HepG2 (cell line): ENCODE measurements at regions not wholly inside any gene's neighbourhood (a gene's known extent, or its start where the extent isn't known, plus 50 kb on each side); places are given as distances from the start of the nearest gene placed in this dataset.

Experiments
- ATAC-seq: fragments of 200-7000 bp; cut with Tn5 transposase; 3 replicates; pipeline ENCODE4 v1.9.1; 2020; ENCODE audit warnings: mild to moderate bottlenecking, moderate library complexity
- BruUV-seq: library from RNA; stranded (reverse); fragments of 400-500 nt; replicated peaks from 2 replicates; lab custom pipeline; 2021; lab: Mats Ljungman, UMichigan
- CTCF ChIA-PET: fragments of 300-600 bp; formaldehyde crosslinking; extraction: SDS; loops from one replicate; lab custom pipeline; 2021; ENCODE audit warnings: low total read pairs, inconsistent platforms, low intra/inter-chr PET ratio; lab: Yijun Ruan, JAX
- POLR2A ChIA-PET: fragments of 350-600 bp; sonication (Branson Sonifier 250); formaldehyde crosslinking; loops from one replicate; lab custom pipeline; 2020; ENCODE audit warnings: antibody characterized with exemption, inconsistent platforms; lab: Yijun Ruan, JAX
- DNase-seq: peaks from one replicate; pipeline ENCODE4 v3.0.0-alpha.2; 2015; ENCODE audit warnings: low spot score
- FAIRE-seq: peaks from 3 replicates; lab custom pipeline; 2011; peaks lifted over from hg19 to GRCh38; lab: Jason Lieb, UNC
- H2AFZ ChIP-seq: one replicate; pipeline ENCODE4 v1.6.1; 2011; ENCODE audit warnings: low read length, inconsistent platforms
- H3K27ac ChIP-seq: fragments of 300-600 bp; 3 replicates; pipeline ENCODE4 v1.8.0; 2011; ENCODE audit warnings: mixed run types, mild to moderate bottlenecking, mixed read lengths, low read length, inconsistent platforms; ENCODE audit not compliant: insufficient read depth; ENCODE audit errors: extremely low read length
- H3K27me3 ChIP-seq, 2 experiments: fragments of 200-600 bp in 1 of 2; 2 replicates in 1 of 2; 3 replicates in 1 of 2; pipeline versions ENCODE4 v1.6.0 to v1.8.0; 2011; ENCODE audit warnings: low read length in 2 of 2, mild to moderate bottlenecking in 2 of 2, moderate library complexity in 2 of 2, inconsistent platforms in 1 of 2; ENCODE audit not compliant: insufficient read depth in 2 of 2, control insufficient read depth in 1 of 2
- H3K36me3 ChIP-seq, 2 experiments: fragments of 200-600 bp in 1 of 2; replicated peaks in 1 of 2; 2 replicates in 1 of 2; 3 replicates in 1 of 2; pipeline versions ENCODE4 v1.5.1 to v1.8.0; 2011; ENCODE audit warnings: low read length in 2 of 2, inconsistent platforms in 1 of 2; ENCODE audit not compliant: insufficient read depth in 2 of 2, control insufficient read depth in 1 of 2
- H3K4me1 ChIP-seq: 2 replicates; pipeline ENCODE4 v1.5.1; 2012; ENCODE audit warnings: low read length, inconsistent platforms; ENCODE audit not compliant: insufficient read depth
- H3K4me2 ChIP-seq: 2 replicates; pipeline ENCODE4 v1.6.0; 2011; ENCODE audit warnings: low read depth, low read length, inconsistent platforms
- H3K4me3 ChIP-seq, 3 experiments: fragments of 200-600 bp in 1 of 3; sonication (generic), shearing (Covaris generic) in 1 of 3; replicated peaks in 1 of 3; 2 replicates each; pipeline ENCODE4 v1.5.1; 2011 to 2016; ENCODE audit warnings: low read length in 3 of 3, inconsistent platforms in 2 of 3, low read depth in 2 of 3, mild to moderate bottlenecking in 2 of 3, control low read depth in 1 of 3, mixed read lengths in 1 of 3; ENCODE audit not compliant: insufficient read depth in 1 of 3
- H3K79me2 ChIP-seq: one replicate; pipeline ENCODE4 v1.6.1; 2011; ENCODE audit warnings: low read length, inconsistent platforms; ENCODE audit not compliant: insufficient read depth
- H3K9ac ChIP-seq: 2 replicates; pipeline ENCODE4 v1.6.0; 2011; ENCODE audit warnings: mild to moderate bottlenecking, low read depth, low read length, inconsistent platforms; ENCODE audit not compliant: insufficient read depth
- H3K9me3 ChIP-seq: 2 replicates; pipeline ENCODE4 v1.5.1; 2012; ENCODE audit warnings: mild to moderate bottlenecking, low read length
- H4K20me1 ChIP-seq: 2 replicates; pipeline ENCODE4 v1.6.0; 2011; ENCODE audit warnings: inconsistent platforms, mild to moderate bottlenecking, low read length, moderate library complexity; ENCODE audit not compliant: insufficient read depth
- GATAD2A ChIP-seq: IDR thresholded peaks from 2 replicates; pipeline ENCODE4 v1.6.1; 2016
- MTA3 ChIP-seq: sonication (generic); formaldehyde crosslinking; IDR thresholded peaks from 2 replicates; pipeline ENCODE4 v1.4.0; 2020; ENCODE audit warnings: missing genetic modification reagents
- RBAK ChIP-seq: sonication (generic); formaldehyde crosslinking; IDR thresholded peaks from 2 replicates; pipeline ENCODE4 v1.5.1; 2020; ENCODE audit warnings: mild to moderate bottlenecking, missing genetic modification reagents
- REL ChIP-seq: sonication (generic); formaldehyde crosslinking; conservative IDR thresholded peaks from 2 replicates; pipeline ENCODE4 v1.8.0; 2022; ENCODE audit warnings: mild to moderate bottlenecking, missing genetic modification reagents, moderate library complexity
- ZBTB38 ChIP-seq: sonication (generic); formaldehyde crosslinking; IDR thresholded peaks from 2 replicates; pipeline ENCODE4 v1.5.1; 2020; ENCODE audit warnings: mild to moderate bottlenecking, missing genetic modification reagents
- ZFP37 ChIP-seq: sonication (generic); formaldehyde crosslinking; IDR thresholded peaks from 2 replicates; pipeline ENCODE4 v1.4.0; 2020; ENCODE audit warnings: missing genetic modification reagents, borderline replicate concordance
- ZKSCAN1 ChIP-seq: fragments of 150-350 bp; IDR thresholded peaks from 2 replicates; pipeline ENCODE4 v1.6.1; 2014; ENCODE audit warnings: low read length
- ZNF281 ChIP-seq: sonication (generic); formaldehyde crosslinking; IDR thresholded peaks from 2 replicates; pipeline ENCODE4 v1.4.0; 2020; ENCODE audit warnings: missing genetic modification reagents, borderline replicate concordance
- ZNF354B ChIP-seq: sonication (generic); formaldehyde crosslinking; IDR thresholded peaks from 2 replicates; pipeline ENCODE4 v1.8.0; 2022; ENCODE audit warnings: mild to moderate bottlenecking, missing genetic modification reagents
- ZNF460 ChIP-seq: sonication (generic); formaldehyde crosslinking; IDR thresholded peaks from 2 replicates; pipeline ENCODE4 v1.5.1; 2020; ENCODE audit warnings: missing genetic modification reagents, mild to moderate bottlenecking, borderline replicate concordance
- ZNF773 ChIP-seq: sonication (generic); formaldehyde crosslinking; IDR thresholded peaks from 2 replicates; pipeline ENCODE4 v1.4.0; 2020; ENCODE audit warnings: missing genetic modification reagents, borderline replicate concordance
- ZNF792 ChIP-seq: IDR thresholded peaks from 2 replicates; pipeline ENCODE4 v1.6.1; 2016
- WGBS: methylation state at CpG from one replicate; pipeline ENCODE4 v1.1.6; 2017; ENCODE audit warnings: low lambda C conversion rate; 5-methylcytosine and 5-hydroxymethylcytosine counted together
- in situ Hi-C: cut with HindIII; loops from 2 replicates; pipeline ENCODE4 v1.10.0; 2017; ENCODE audit warnings: low pct_unique_long_range_greater_than_20kb; ENCODE audit not compliant: extremely low pct_ligation_motif_present
- intact Hi-C: fragments of 100-400 bp; cut with micrococcal nuclease; formaldehyde crosslinking; loops from one replicate; pipeline ENCODE4 v1.10.0; 2022; ENCODE audit not compliant: unreplicated experiment

GRCh38 chr4:81523672-81524327 is 52.1 kb upstream of the RASGEF1B start (continued):
- no peak for TF ChIP-seq ZNF281

- Histone ChIP-seq H3K79me2 (no peaks in the 10 kb centered on the region), H3K4me1 (no peaks in the 10 kb centered on the region), H3K9me3 (no peaks in the 10 kb centered on the region), H3K27me3 (no peaks in the 10 kb centered on the region), H3K27ac (no peak overlapping the region), H2AFZ (no peak overlapping the region), H3K4me2 (no peak overlapping the region), H3K9ac (no peak overlapping the region), H3K36me3 (no peaks in the 10 kb centered on the region), H4K20me1 (no peaks in the 10 kb centered on the region), H3K4me3 (no peak overlapping the region)
- intact Hi-C loops: no loop called here
- ChIA-PET CTCF (no interaction called here), POLR2A (no interaction called here)
- WGBS: 48% methylated on average over 2 of the region's 2 CpGs
- no peak for FAIRE-seq
- no peak for DNase-seq
- BruUV-seq: no TSS peak
- in situ Hi-C loops: no loop called here
- TF ChIP-seq ZNF354B (no peak), ZBTB38 (no peak), REL (no peak), RBAK (no peak), ZNF460 (CRISPR knock-in tag) (no peak), ZKSCAN1 (no peak), ZFP37 (no peak), MTA3 (CRISPR knock-in tag) (no peak), ZNF792 (CRISPR knock-in tag) (no peak), GATAD2A (CRISPR knock-in tag) (no peak), ZNF773 (no peak)
- no peak for ATAC-seq
Measured at GRCh38 chr4:81522711-81523110, 51.0 kb upstream of the RASGEF1B start.
